HG03108 (cell line): ENCODE measurements at regions not wholly inside any gene's neighbourhood (a gene's known extent, or its start where the extent isn't known, plus 50 kb on each side); places are given as distances from the start of the nearest gene placed in this dataset.
"Not testable (repeated sequence)": the region's sequence is repeated elsewhere in the genome, so short reads cannot be mapped to it uniquely, and the experiment has no call there.

Source experiments
- ATAC-seq: cut with Tn5 transposase; IDR thresholded peaks from one replicate; pipeline ENCODE4 v1.9.1; 2021; ENCODE audit warnings: moderate library complexity; ENCODE audit not compliant: unreplicated experiment

DNA sequence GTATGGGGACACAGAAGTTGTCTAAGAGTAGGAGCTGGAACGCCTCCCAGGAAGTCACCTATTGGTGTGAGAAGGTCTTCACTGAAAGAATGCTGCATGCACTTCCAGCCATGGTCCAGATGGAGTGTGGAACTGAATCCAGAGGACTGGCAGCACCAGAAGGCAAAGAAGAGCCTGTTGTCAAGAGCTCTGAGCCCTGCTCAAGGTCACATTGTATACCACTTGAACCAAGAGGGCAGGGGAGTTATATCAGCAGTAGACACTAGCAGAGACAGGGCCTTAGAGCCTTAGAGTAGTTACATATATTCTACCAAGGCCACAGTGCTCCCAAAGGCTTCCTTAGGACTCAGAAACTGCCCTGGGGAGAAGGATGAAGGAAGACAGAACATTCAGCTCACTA, 130.8 kb upstream of the POC5 start:
- ATAC-seq = no peak

DNA sequence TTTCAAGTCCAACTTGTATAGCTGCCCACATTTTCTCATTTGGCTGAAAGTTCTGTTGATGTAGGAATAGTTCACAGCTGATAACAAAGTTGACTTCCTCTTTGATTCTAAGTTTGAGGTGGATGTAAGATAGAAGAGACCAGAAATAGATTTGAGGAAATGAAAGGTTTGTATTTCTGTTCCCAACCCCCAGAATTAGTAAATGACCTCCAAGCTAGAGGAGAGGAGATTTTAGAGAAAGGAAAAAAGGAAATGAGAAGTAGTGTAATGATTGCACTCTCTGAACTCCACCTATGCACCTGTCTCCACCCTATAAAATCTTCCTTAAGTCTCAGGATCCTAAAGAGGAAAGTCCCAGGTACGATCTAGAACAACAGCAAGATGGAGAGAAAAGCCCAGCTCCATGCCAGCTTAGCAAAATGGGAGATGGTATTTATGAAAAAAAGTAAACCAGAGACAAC, 130.4 kb upstream of the POC5 start:
- peak; percentile 87 for ATAC-seq

DNA sequence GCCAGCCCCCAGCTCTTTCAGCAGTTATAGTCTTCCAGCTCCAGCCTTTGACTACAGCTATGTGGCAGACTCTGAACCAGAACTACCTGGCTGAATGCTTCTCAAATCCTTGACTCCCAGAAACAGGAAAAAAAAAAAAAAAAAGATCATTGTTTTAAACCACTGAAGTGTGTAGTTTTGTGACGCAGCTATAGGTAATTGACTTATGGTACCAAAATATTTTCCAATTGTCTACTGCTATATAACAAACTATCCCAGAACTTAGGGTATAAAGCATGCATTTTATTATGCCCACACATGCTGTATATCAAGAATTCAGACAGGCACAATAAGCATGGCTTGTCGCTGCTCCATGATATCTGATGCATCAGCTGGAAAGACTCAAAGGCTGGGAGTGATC, 127.1 kb upstream of the POC5 start:
- ATAC-seq = no peak

DNA sequence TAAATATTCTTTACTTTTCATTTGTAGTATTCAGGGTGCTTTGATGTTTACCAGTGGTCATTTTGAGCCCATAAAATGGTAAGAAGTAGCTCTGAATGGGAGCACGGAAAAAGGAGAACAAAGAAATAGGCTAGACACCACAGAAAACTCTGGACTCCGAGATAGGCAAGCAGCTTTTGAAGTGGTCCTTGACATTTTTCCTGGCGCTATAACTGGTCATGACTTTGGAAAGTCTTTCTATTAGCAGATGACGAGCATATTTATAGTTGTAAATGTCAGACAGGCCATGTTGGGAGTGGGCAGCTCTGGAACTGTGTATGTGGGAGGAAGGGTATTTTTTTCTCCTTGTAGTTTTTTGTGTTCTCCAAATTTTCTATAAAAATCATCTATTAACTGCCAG, 126.1 kb upstream of the POC5 start:
- ATAC-seq = no peak

DNA sequence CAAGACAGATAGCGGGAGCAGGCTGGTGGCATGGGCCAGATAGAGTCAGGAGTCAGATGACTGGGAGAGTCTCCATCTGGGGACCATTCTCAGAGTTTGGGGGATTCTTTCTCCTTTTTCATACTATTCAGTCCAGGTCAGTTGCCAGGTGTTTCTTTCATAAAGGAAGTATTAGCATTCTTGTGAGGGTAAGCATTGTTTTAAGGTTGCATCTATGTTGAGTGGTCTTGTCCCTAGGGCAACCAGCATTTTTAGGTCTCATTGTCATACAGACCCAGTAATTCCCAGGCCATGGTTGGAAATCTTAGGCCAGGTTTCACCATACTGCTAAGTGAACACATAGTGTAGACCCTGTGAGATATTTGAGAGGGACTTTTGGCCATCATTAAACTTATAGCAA, 122.3 kb upstream of the POC5 start:
- ATAC-seq = no peak

DNA sequence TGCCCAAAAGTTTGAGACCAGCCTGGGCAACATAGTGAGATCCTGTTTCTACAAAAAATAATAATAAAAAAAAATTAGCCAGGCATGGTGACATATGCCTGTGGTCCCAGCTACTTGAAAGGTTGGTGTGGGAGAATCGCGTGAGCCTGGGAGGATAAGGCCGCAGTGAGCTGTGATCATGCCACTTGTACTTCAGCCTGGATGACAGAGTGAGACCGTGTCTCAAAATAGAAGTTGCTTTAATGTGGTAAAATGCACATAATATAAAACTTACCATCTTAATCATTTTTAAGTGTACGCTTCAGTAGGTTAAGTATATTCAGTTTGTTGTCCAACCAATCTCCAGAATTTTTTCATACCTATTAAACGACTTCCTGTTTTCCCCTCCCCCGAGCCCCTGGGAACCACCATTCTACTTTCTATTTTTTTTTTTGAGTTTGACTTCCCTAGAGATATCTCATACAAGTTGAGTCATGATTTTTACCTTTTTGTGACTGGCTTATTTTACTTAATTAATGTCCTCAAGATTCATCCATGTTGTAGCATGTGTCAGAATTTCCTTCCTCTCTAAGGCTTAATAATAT, 120.1 kb upstream of the POC5 start:
- ATAC-seq = no peak

DNA sequence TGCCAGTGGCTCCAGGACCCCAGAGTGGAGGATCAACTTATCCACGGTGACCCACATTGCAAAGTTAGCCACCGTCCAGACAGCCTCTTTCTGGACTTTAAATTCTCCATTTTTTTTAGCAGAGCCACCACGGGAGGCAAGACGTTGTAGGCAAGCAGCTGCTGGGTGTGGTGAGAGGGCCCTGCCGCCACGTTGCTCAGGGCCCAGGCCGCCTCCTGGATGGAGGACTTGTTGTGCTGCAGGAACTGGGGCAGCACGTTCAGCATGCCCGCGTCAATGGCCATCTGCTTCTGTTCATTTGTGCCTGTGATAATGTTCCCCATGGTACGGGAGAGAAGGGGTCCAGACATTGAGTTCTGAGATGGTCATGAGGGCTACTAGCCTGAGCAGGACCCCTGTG, 114.3 kb upstream of the POC5 start:
- no peak for ATAC-seq

DNA sequence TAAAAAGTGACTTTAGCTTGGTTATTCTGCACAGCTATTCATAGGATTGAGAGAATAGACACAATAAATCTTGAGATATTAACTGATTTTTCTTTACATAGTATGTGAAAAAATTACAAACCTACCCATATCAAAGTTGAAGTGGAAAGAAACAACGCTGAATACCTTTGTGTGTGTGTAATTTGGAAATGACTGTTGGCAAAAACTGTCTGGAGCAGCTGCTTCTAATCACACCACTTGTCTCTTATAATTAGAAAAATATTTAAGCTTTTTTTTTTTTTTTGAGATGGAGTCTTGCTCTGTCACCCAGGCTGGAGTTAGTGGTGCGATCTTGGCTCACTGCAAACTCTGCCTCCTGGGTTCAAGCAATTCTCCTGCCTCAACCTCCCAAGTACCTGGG, 110.8 kb upstream of the POC5 start:
- ATAC-seq = no peak

DNA sequence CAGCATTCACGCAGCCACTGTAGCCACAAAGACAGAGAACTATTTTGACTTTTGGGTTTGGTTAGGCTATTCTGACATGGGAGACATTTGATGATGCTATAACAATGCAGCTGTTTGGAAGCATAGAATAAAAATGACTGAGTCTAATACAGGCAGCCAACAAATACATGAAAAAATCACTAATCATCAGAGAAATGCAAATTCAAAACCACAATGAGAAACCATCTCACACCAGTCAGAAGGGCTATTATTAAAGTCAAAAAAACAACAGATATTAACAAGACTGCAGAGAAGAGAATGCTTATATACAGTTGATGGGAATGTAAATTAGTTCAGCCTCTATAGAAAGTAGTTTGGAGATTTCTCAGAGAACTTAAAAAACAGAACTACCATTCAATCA, 107.1 kb upstream of the POC5 start:
- no peak for ATAC-seq

DNA sequence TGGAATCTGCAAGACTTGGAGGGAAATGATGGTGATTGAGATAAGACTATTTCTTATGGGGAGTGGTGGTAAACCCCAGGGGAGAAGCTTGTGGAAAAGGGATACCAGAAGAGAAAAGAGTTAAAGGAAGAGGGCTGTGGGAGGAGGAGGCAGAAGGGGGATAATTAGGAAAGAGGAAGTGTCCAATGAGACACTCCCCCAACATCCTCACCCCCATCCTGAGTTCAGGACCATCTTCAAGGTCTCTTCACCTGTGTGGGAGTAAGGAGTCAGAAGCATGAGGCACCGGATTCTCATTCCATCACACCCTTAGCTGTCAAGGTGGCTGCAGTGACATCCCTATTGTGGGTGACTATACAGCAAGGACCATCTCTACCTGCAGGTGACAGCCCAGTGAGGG, 106.6 kb upstream of the POC5 start:
- ATAC-seq = no peak

DNA sequence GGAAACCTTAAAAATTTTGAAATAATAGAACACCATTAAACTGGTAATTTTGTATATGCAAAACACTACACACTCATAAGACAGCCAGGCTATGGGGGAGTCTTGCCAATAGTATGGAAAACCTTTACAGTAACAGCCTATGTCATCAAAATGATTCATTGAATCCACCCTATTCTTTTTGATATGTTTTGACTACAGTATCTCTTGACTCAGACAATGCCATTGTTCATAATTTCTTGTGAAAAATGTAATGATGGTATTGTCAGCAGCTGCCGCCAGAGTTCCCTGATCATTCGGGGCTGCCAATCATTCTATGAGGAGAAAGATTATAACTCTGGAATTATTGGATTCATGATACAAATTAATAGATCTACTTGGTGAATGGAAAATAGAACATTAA, 101.4 kb upstream of the POC5 start:
- no peak for ATAC-seq

DNA sequence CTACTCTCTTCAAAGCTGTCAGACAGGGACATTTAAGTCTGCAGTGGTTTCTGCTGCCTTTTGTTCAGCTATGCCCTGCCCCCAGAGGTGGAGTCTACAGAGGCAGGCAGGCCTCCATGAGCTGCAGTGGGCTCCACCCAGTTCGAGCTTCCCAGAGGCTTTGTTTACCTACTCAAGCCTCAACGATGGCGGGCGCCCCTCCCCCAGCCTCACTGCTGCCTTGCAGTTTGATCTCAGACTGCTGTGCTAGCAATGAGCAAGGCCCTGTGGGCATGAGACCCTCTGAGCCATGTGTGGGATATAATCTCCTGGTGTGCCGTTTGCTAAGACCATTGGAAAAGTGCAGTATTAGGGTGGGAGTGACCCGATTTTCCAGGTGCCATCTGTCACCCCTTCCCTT, 82.5 kb upstream of the POC5 start:
- ATAC-seq = not testable (repeated sequence)

DNA sequence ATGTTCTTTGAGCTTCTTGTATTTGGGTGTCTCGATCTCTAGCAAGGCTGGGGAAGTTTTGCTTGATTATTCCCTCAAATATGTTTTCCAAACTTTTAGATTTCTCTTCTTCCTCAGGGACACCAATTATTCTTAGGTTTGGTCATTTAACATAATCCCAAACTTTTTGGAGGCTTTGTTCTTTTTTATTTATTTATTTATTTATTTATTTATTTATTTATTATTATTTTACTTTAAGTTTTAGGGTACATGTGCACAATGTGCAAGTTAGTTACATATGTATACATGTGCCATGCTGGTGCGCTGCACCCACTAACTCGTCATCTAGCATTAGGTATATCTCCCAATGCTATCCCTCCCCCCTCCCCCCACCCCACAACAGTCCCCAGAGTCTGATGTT, 52.1 kb upstream of the POC5 start:
- not testable (repeated sequence) for ATAC-seq
